Fibroblast of the aortic adventitia (primary cell): ENCODE measurements at regions not wholly inside any gene's neighbourhood (a gene's known extent, or its start where the extent isn't known, plus 50 kb on each side); places are given as distances from the start of the nearest gene placed in this dataset.
"Not testable (repeated sequence)": the region's sequence is repeated elsewhere in the genome, so short reads cannot be mapped to it uniquely, and the experiment has no call there.

Source experiments
- DNase-seq: peaks from one replicate; pipeline ENCODE4 v3.0.0-alpha.2; 2010; ENCODE audit warnings: low read depth
- H3K4me3 ChIP-seq: 2 replicates; pipeline ENCODE4 v1.5.1; 2011; ENCODE audit warnings: low read depth, mild to moderate bottlenecking, control low read depth, low read length, moderate library complexity
- TF ChIP-seq, protein P1 (sequence below): IDR thresholded peaks from 2 replicates; pipeline ENCODE4 v1.5.1; 2011; ENCODE audit warnings: mild to moderate bottlenecking, low read length, control low read depth, inconsistent platforms; ENCODE audit not compliant: insufficient read depth

DNA sequence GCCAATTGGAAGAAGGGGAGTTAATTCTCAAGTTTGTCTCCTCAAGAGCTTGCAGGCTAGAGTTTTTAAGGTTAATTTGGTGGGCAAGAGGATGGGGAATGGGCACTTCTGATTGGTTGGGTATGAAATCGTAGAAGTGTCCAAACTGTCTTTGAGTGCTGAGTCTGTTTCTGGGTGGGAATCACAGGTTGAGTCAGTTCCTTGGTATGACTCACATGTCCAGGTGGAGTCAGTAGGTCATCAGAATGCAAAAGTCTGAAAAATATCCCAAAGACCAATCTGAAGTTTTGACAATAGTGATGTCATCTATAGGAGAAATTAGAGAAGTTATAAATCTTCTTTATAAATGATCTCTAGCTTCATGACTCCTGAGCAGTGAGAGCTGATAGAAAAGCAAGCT is 1252.2 kb downstream of the REEP3 start:
- TF ChIP-seq, protein P1, sequence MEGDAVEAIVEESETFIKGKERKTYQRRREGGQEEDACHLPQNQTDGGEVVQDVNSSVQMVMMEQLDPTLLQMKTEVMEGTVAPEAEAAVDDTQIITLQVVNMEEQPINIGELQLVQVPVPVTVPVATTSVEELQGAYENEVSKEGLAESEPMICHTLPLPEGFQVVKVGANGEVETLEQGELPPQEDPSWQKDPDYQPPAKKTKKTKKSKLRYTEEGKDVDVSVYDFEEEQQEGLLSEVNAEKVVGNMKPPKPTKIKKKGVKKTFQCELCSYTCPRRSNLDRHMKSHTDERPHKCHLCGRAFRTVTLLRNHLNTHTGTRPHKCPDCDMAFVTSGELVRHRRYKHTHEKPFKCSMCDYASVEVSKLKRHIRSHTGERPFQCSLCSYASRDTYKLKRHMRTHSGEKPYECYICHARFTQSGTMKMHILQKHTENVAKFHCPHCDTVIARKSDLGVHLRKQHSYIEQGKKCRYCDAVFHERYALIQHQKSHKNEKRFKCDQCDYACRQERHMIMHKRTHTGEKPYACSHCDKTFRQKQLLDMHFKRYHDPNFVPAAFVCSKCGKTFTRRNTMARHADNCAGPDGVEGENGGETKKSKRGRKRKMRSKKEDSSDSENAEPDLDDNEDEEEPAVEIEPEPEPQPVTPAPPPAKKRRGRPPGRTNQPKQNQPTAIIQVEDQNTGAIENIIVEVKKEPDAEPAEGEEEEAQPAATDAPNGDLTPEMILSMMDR: no peak
- DNase-seq: no peak

DNA sequence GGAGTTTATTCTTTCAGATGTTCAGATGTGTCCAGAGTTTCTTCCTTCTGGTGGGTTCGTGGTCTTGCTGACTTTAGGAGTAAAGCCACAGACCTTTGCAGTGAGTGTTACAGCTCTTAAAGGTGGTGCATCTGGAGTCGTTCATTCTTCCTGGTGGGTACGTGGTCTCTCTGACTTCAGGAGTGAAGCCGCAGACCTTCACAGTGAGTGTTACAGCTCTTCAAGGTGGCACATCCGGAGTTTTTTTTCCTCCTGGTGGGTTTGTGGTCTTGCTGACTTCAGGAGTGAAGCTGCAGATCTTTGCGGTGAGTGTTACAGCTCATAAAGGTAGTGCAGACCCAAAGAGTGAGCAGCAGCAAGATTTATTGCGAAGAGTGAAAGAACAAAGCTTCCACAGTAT is 1263.2 kb downstream of the REEP3 start:
- not testable (repeated sequence) for H3K4me3 ChIP-seq, DNase-seq

More for the DNA sequence above, 1252.2 kb downstream of the REEP3 start:
- H3K4me3 ChIP-seq: no peak overlapping the region

DNA sequence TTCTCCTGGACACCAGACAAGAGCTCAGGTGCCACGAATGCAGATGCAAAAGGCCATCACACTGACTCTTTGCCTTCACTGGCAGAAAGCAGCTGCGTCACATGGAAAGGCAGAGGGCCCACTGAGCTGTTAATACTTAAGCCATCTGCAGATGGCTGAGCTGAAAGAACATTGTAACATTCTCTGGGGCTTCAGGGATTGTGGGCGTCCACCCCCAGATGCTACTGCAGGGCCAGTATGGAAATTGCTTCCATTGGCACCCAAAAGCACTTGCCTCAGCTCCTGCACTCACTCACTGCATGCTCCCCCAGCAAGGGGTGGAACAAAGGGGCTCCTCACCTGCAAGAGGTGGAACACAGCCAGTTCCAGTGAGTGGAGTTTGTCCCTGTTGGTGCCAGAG is 1264.6 kb downstream of the REEP3 start:
- no peak for DNase-seq
- no peak overlapping the region for H3K4me3 ChIP-seq
- TF ChIP-seq, protein P1: no peak

- H3K4me3 ChIP-seq: no peak overlapping the region
- no peak for DNase-seq
- TF ChIP-seq, protein P1: no peak
Measured at GRCh38 chr10:64786989-64787388, 1265.8 kb downstream of the REEP3 start.

DNA sequence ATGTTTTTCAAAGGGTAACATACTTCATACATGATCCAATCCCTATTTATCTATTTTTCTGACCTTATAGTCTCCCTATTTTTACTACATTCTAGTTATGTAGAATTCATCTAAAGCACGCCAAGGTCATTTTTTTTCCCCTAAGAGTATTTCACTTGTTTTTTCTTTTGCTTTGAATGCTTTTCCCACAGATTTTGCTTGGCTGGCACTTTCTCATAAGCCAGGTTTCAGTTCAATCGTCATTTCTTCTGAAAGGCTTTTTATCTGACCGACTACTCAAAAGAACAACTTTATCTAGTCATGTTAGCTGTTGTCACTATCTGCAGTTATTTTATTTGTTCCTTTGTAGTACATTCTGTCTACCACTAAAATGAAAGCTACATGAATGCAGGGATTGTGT is 1274.6 kb downstream of the REEP3 start:
- TF ChIP-seq, protein P1: no peak
- no peak for DNase-seq

DNA sequence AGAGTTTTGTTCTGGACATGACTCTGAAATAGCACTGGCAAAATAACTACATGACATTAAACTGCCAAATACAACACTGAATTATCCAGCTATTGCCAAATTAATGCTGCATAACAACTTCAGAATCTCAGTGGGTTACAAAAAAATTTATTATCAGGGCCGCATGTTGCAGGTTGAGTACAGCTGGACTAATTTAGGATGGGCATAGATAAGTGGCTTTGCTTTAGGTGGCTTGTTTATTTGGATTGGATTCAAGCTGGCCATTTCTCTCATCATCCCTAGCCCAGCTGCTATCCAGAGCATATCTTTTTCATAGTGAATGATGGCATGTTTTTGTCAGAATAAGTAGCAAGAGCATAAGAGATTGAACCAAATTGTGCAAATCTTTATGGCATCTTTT is 1277.1 kb downstream of the REEP3 start:
- no peak for DNase-seq
- TF ChIP-seq, protein P1: no peak

More for the DNA sequence above, 1274.6 kb downstream of the REEP3 start:
- no peak overlapping the region for H3K4me3 ChIP-seq

DNA sequence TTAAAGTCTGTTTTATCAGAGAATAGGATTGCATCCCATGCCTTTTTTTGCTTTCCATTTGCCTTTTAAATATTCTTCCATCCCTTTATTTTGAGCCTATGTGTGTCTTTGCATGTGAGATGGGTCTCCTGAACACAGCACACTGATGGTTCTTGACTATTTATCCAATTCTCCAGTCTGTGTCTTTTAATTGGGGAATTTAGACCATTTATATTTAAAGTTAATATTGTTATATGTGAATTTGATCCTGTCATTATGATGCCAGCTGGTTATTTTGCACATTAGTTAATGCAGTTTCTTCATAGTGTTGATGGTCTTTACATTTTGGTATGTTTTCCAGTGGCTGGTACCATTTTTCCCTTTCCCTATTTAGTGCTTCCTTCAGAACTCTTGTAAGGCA is 1287.0 kb downstream of the REEP3 start:
- not testable (repeated sequence) for H3K4me3 ChIP-seq, DNase-seq

More for the DNA sequence above, 1277.1 kb downstream of the REEP3 start:
- H3K4me3 ChIP-seq: no peak overlapping the region

- not testable (repeated sequence) for H3K4me3 ChIP-seq, DNase-seq
Measured at GRCh38 chr10:64810046-64810445, 1288.8 kb downstream of the REEP3 start.

DNA sequence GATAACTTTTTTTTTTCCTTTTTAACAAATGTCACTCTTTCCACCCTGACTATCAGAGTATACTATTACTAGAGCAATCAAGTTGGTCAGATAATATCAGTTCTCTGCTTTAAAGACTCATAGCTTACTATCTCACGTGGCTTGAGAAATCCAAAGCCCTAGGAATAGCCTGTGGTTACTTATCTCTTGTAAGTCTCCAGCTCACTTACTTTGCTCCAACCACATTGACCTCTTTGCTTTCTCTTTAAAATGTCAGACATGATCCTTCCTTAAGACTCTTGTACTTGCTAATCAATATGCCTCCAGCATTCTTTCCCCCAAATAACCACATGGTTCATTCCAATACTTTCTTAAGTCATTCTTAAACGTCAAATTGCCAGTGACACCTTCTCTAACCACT is 1292.2 kb downstream of the REEP3 start:
- no peak for DNase-seq
- no peak overlapping the region for H3K4me3 ChIP-seq
- TF ChIP-seq, protein P1: no peak
